Cardiac muscle cell (in vitro differentiated cells and primary cell): ENCODE measurements at regions not wholly inside any gene's neighbourhood (a gene's known extent, or its start where the extent isn't known, plus 50 kb on each side); places are given as distances from the start of the nearest gene placed in this dataset.

ENCODE experiments used
- DNase-seq, 2 donors: peaks; one replicate each; pipeline versions ENCODE4 v3.0.0 to v3.0.0-alpha.2; 2010 to 2017; ENCODE audit warnings: low read depth in 1 of 2, low spot score in 1 of 2
- H3K27ac ChIP-seq: fragments of 200-600 bp; sonication (generic); 2 replicates; pipeline ENCODE4 v1.5.1; 2016
- H3K27me3 ChIP-seq: fragments of 200-600 bp; sonication (generic); 2 replicates; pipeline ENCODE4 v1.6.0; 2016; ENCODE audit warnings: control low read depth
- H3K36me3 ChIP-seq: fragments of 200-600 bp; sonication (generic); 2 replicates; pipeline ENCODE4 v1.5.1; 2016; ENCODE audit warnings: control low read depth
- H3K4me1 ChIP-seq: fragments of 200-600 bp; sonication (generic); 2 replicates; pipeline ENCODE4 v1.8.1; 2017; ENCODE audit warnings: low read depth, mild to moderate bottlenecking, mixed run types
- H3K4me3 ChIP-seq: fragments of 200-600 bp; sonication (generic); 2 replicates; pipeline ENCODE4 v1.5.1; 2016; ENCODE audit warnings: mild to moderate bottlenecking
- H3K9me3 ChIP-seq: fragments of 200-600 bp; sonication (generic); 2 replicates; pipeline ENCODE4 v1.5.1; 2017; ENCODE audit warnings: low read depth, mild to moderate bottlenecking, control low read depth
- CTCF ChIP-seq: IDR thresholded peaks from 2 replicates; pipeline ENCODE4 v1.5.1; 2012; ENCODE audit warnings: low read depth, mild to moderate bottlenecking, low read length

GRCh38 chr4:64625438-64625837 is 216.2 kb upstream of the TECRL start:
- no peaks in the 10 kb centered on the region for H3K9me3 ChIP-seq
- H3K36me3 ChIP-seq, result no peaks in the 10 kb centered on the region
- no peak overlapping the region for H3K4me3 ChIP-seq
- no peak for DNase-seq
- no peaks in the 10 kb centered on the region for H3K4me1 ChIP-seq
- no peak for TF ChIP-seq CTCF
- H3K27ac ChIP-seq, result no peak overlapping the region
- no peaks in the 10 kb centered on the region for H3K27me3 ChIP-seq

DNA sequence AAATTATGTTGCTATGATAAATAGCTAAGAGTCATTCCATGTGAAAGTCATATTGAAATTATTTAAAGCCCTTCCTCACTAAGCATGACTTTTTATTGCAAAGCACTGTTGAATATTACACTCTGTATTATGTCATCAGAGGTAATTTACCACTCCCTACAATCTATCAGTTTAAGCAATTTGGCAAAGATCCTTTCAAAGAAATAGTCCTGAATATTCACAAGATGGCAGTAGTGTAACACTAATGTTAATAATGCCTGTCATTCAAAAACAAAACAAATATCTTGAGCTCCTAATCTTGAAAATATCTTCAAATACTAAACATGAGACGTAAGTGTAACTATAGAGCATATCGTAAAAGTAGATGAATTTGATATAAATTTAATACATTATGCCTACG is 208.6 kb upstream of the TECRL start:
- DNase-seq, result no peak
- no peak overlapping the region for H3K27ac ChIP-seq
- H3K27me3 ChIP-seq, result no peaks in the 10 kb centered on the region
- no peaks in the 10 kb centered on the region for H3K36me3 ChIP-seq
- TF ChIP-seq CTCF, result no peak
- no peak overlapping the region for H3K4me3 ChIP-seq
- no peaks in the 10 kb centered on the region for H3K9me3 ChIP-seq
- H3K4me1 ChIP-seq, result no peaks in the 10 kb centered on the region

DNA sequence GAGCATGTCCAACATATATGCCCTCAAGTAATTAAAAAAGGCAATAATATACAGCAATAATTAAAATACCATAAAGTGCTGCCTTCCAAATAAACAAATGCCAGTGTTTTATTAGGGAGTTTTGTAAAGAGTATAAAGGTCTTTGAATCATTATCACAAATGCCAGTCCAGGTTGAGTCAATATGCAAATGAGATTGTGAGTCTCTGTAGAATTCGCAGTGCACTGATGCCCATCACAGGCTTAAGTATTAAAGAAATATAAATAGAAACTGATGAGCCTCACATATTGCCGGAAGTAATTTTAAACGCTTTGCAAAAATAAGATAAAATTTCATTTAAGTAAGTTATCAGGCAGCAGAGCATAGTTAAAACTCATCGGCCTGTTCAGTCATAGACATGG is 205.0 kb upstream of the TECRL start:
- Histone ChIP-seq H3K4me1 (no peaks in the 10 kb centered on the region), H3K36me3 (no peaks in the 10 kb centered on the region), H3K4me3 (no peak overlapping the region), H3K27me3 (no peaks in the 10 kb centered on the region), H3K27ac (no peak overlapping the region), H3K9me3 (no peaks in the 10 kb centered on the region)
- DNase-seq, result no peak
- TF ChIP-seq CTCF, result no peak

DNA sequence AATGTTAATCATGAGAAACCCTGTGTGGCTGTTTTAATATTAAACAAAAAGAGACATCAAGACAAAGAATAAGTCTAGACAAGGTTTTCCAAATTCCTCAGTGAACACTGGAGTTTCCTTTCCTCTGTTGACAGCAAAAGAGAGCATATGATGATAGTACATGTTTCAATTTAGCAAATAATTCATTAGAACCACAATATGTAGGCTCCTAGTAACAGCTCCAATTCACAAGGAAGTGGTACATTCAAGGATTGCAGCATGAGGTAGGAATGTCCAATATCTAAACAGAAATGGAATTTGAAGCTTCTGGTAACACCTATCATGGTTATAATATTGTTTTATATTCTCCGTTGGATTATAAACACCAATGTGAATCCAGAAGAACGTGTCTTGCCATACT is 203.8 kb upstream of the TECRL start:
- Histone ChIP-seq H3K9me3 (no peaks in the 10 kb centered on the region), H3K27me3 (no peaks in the 10 kb centered on the region), H3K4me3 (no peak overlapping the region), H3K4me1 (no peaks in the 10 kb centered on the region), H3K36me3 (no peaks in the 10 kb centered on the region), H3K27ac (no peak overlapping the region)
- DNase-seq, result no peak
- TF ChIP-seq CTCF, result no peak

- Histone ChIP-seq H3K36me3 (no peaks in the 10 kb centered on the region), H3K27me3 (no peaks in the 10 kb centered on the region), H3K9me3 (no peaks in the 10 kb centered on the region), H3K4me3 (no peak overlapping the region), H3K4me1 (no peaks in the 10 kb centered on the region), H3K27ac (no peak overlapping the region)
- DNase-seq, result no peak
- no peak for TF ChIP-seq CTCF
Observed at GRCh38 chr4:64598066-64598465, 188.8 kb upstream of the TECRL start.

- Histone ChIP-seq H3K27ac (no peak overlapping the region), H3K9me3 (no peaks in the 10 kb centered on the region), H3K4me1 (no peaks in the 10 kb centered on the region), H3K4me3 (no peak overlapping the region), H3K36me3 (no peaks in the 10 kb centered on the region), H3K27me3 (no peaks in the 10 kb centered on the region)
- no peak for TF ChIP-seq CTCF
- no peak for DNase-seq
Observed at GRCh38 chr4:64594723-64595122, 185.5 kb upstream of the TECRL start.
